ENCODE measurements at regions not wholly inside any gene's neighbourhood (a gene's known extent, or its start where the extent isn't known, plus 50 kb on each side); places are given as distances from the start of the nearest gene placed in this dataset.

DNA sequence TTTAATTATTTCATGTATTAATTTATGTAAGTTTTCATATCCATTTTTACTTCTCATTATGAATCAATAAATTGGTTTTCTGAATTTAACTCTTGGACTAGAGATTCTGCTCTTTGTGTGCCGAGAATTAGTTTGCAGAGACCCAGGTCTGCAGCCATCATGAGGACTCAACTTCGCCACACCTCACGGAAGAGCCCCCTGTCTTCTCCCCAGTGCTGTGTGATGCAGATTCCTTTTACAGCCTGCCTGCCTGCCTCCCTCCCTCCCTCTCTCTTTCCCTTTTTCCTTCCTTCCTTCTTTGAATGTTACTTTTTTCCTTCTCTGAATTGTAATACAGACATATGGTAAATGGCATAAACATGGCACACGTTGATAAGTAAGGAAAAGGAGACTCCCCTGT, 947.7 kb downstream of the TBC1D22A start:
- Mint-ChIP-seq H3K27me3 (peaks cover 14 to 42% of the 10 kb centered on the region in 2 donors), H3K4me1 (no peaks in the 10 kb centered on the region), H3K9me3 (peaks cover 0 to 3% (median 0%) of the 10 kb centered on the region in 5 donors), H3K36me3 (no peaks in the 10 kb centered on the region), H3K27ac (no peak overlapping the region), H3K4me3 (no peak overlapping the region)
- no peak for DNase-seq
- POLR2A ChIA-PET, result no interaction called here
- H3K9me3 ChIP-seq (ENCODE audit: low read length), result no peaks in the 10 kb centered on the region
- no peaks in the 10 kb centered on the region for H3K4me1 ChIP-seq (ENCODE audit: insufficient read depth, low read length)
- CTCF ChIA-PET, result no interaction called here
- H3K36me3 ChIP-seq (ENCODE audit: insufficient read depth, low read length), result no peaks in the 10 kb centered on the region
- H3K4me3 ChIP-seq (ENCODE audit: low read length), result no peak overlapping the region
- H3K27ac ChIP-seq (ENCODE audit: low read depth, low read length), result no peak overlapping the region
- no peaks in the 10 kb centered on the region for H3K27me3 ChIP-seq (ENCODE audit: insufficient read depth, low read length, poor library complexity, severe bottlenecking)

DNA sequence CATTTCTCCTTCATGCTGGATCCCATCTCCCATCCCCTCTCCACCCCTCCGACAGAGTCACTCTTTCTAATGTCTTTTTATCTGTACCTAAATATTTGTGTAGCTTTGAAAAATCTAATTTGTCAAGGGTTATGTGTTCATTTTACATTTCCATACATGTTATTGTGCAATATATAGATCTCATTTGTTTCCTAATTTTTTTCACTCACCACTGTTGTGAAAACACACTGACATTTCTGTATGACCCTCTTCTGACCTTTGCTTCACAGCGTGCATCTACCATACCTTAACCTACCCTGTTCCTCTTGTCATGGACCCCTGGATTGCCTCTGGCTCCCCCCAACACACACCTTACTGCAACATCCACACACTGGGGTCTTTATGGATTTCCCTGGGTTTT, 942.9 kb downstream of the TBC1D22A start:
- Mint-ChIP-seq H3K4me1 (no peaks in the 10 kb centered on the region), H3K27me3 (peaks cover 4 to 30% of the 10 kb centered on the region in 2 donors), H3K9me3 (peaks cover 0 to 3% (median 0%) of the 10 kb centered on the region in 5 donors), H3K4me3 (no peak overlapping the region), H3K27ac (no peak overlapping the region), H3K36me3 (no peaks in the 10 kb centered on the region)
- DNase-seq, result no peak
- Histone ChIP-seq H3K27ac (ENCODE audit: low read depth, low read length) (no peak overlapping the region), H3K27me3 (ENCODE audit: insufficient read depth, low read length, poor library complexity, severe bottlenecking) (no peaks in the 10 kb centered on the region), H3K36me3 (ENCODE audit: insufficient read depth, low read length) (no peaks in the 10 kb centered on the region), H3K4me1 (ENCODE audit: insufficient read depth, low read length) (no peaks in the 10 kb centered on the region), H3K9me3 (ENCODE audit: low read length) (no peaks in the 10 kb centered on the region), H3K4me3 (ENCODE audit: low read length) (no peak overlapping the region)
- CTCF ChIA-PET, result no interaction called here
- POLR2A ChIA-PET, result no interaction called here

DNA sequence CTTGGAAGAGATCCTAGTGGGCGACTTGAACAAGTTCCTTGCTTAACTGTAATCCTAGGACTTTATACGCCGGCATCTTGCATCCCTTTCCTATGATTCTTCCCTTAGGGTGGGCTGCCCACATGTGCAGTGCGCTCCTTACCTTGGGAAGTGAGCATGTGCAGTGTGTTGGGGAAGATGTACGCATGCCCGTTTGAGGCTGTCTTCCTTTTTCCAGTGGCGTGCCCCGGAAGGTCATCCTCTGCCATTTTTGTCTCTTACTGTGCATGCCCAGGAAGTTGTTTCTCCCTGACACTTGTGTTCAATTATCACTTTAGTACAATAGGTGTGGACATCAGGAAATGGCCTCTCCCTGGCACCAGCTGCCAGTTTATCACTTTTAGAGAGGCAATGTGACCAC, 936.5 kb downstream of the TBC1D22A start:
- no peaks in the 10 kb centered on the region for H3K36me3 ChIP-seq (ENCODE audit: insufficient read depth, low read length)
- ChIA-PET POLR2A (no interaction called here), CTCF (no interaction called here)
- H3K4me1 ChIP-seq (ENCODE audit: insufficient read depth, low read length), result no peaks in the 10 kb centered on the region
- H3K27ac ChIP-seq (ENCODE audit: low read depth, low read length), result no peak overlapping the region
- Mint-ChIP-seq H3K4me1 (no peaks in the 10 kb centered on the region), H3K4me3 (no peak overlapping the region), H3K27ac (no peak overlapping the region), H3K9me3 (no peaks in the 10 kb centered on the region), H3K27me3 (no peaks in the 10 kb centered on the region), H3K36me3 (no peaks in the 10 kb centered on the region)
- no peak for DNase-seq
- no peaks in the 10 kb centered on the region for H3K27me3 ChIP-seq (ENCODE audit: insufficient read depth, low read length, poor library complexity, severe bottlenecking)
- no peak overlapping the region for H3K4me3 ChIP-seq (ENCODE audit: low read length)
- no peaks in the 10 kb centered on the region for H3K9me3 ChIP-seq (ENCODE audit: low read length)

DNA sequence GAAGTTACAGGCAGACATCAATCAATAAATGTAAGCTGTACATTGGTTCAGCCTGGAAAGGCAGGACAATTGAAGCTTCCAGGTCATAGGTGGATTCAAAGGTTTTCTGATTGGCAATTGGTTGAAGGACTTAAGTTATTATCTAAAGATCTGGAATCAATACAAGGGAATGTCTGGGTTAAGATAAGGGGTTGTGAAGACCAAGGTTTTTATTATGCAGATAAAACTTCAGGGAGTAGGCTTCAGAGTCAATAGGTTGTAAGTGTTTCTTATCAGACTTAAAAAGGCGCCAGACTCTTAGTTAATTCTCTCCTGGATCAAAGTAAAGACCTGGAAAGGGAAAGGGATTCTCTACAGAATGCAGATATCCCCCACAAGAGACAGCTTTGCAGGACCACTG, 935.4 kb downstream of the TBC1D22A start:
- H3K27ac Mint-ChIP-seq, result no peak overlapping the region
- H3K4me1 Mint-ChIP-seq, result no peaks in the 10 kb centered on the region
- H3K36me3 Mint-ChIP-seq, result no peaks in the 10 kb centered on the region
- ChIA-PET CTCF (no interaction called here), POLR2A (no interaction called here)
- H3K27me3 Mint-ChIP-seq, result peaks cover 0 to 2% of the 10 kb centered on the region in 2 donors
- H3K36me3 ChIP-seq (ENCODE audit: insufficient read depth, low read length), result no peaks in the 10 kb centered on the region
- H3K4me3 Mint-ChIP-seq, result no peak overlapping the region
- H3K9me3 ChIP-seq (ENCODE audit: low read length), result no peaks in the 10 kb centered on the region
- H3K27me3 ChIP-seq (ENCODE audit: insufficient read depth, low read length, poor library complexity, severe bottlenecking), result no peaks in the 10 kb centered on the region
- no peaks in the 10 kb centered on the region for H3K4me1 ChIP-seq (ENCODE audit: insufficient read depth, low read length)
- no peak for DNase-seq
- H3K9me3 Mint-ChIP-seq, result no peaks in the 10 kb centered on the region
- H3K4me3 ChIP-seq (ENCODE audit: low read length), result no peak overlapping the region
- H3K27ac ChIP-seq (ENCODE audit: low read depth, low read length), result no peak overlapping the region

DNA sequence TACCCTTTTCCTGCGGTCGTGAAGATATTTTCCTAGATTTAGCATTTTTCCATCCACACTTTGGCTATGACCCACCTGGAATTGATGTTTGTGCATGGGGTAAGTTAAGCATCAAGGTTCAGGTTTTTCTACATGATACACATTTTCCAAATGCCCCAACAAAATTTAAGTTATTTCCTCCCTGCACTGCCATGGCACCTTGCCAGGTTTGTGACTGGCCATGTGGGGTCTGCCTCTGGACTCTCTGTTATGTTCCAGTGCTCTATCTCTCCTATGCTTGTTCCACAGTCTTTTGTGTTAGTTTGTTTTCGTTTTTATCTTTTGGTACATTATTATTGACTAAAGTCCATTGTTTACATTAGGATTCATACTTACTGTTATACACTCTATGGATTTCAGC, 934.3 kb downstream of the TBC1D22A start:
- no peaks in the 10 kb centered on the region for H3K4me1 ChIP-seq (ENCODE audit: insufficient read depth, low read length)
- DNase-seq, result no peak
- H3K4me3 Mint-ChIP-seq, result no peak overlapping the region
- H3K27ac ChIP-seq (ENCODE audit: low read depth, low read length), result no peak overlapping the region
- CTCF ChIA-PET, result no interaction called here
- POLR2A ChIA-PET, result no interaction called here
- H3K36me3 Mint-ChIP-seq, result no peaks in the 10 kb centered on the region
- no peaks in the 10 kb centered on the region for H3K27me3 ChIP-seq (ENCODE audit: insufficient read depth, low read length, poor library complexity, severe bottlenecking)
- H3K36me3 ChIP-seq (ENCODE audit: insufficient read depth, low read length), result no peaks in the 10 kb centered on the region
- no peaks in the 10 kb centered on the region for H3K9me3 ChIP-seq (ENCODE audit: low read length)
- H3K27ac Mint-ChIP-seq, result no peak overlapping the region
- H3K9me3 Mint-ChIP-seq, result no peaks in the 10 kb centered on the region
- H3K4me3 ChIP-seq (ENCODE audit: low read length), result no peak overlapping the region
- H3K27me3 Mint-ChIP-seq, result peaks cover 0 to 7% of the 10 kb centered on the region in 2 donors
- H3K4me1 Mint-ChIP-seq, result no peaks in the 10 kb centered on the region

DNA sequence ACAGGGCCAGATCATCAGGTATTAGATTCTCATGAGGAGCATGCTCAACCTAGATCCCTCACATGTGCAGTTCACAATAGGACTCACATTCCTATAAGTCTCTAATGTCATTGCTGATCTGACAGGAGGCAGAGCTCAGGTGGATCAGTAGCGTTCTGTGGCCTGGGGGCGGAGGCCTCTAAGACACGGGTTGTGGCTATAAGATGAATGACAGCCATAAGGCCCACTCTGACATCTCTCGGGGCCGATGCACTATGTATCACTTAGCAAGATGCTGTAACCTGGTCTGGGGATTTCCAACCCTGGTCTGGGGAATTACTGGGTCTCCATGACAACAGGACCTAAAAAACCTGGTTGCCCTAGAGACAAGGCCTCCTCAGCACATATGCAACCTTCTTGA, 932.7 kb downstream of the TBC1D22A start:
- Histone ChIP-seq H3K4me3 (ENCODE audit: low read length) (no peak overlapping the region), H3K4me1 (ENCODE audit: insufficient read depth, low read length) (no peaks in the 10 kb centered on the region), H3K27ac (ENCODE audit: low read depth, low read length) (no peak overlapping the region), H3K27me3 (ENCODE audit: insufficient read depth, low read length, poor library complexity, severe bottlenecking) (no peaks in the 10 kb centered on the region), H3K36me3 (ENCODE audit: insufficient read depth, low read length) (no peaks in the 10 kb centered on the region), H3K9me3 (ENCODE audit: low read length) (no peaks in the 10 kb centered on the region)
- Mint-ChIP-seq H3K4me1 (no peaks in the 10 kb centered on the region), H3K9me3 (no peaks in the 10 kb centered on the region), H3K27me3 (peaks cover 0 to 10% of the 10 kb centered on the region in 2 donors), H3K27ac (no peak overlapping the region), H3K36me3 (no peaks in the 10 kb centered on the region), H3K4me3 (no peak overlapping the region)
- POLR2A ChIA-PET, result no interaction called here
- DNase-seq, result no peak
- CTCF ChIA-PET, result no interaction called here

DNA sequence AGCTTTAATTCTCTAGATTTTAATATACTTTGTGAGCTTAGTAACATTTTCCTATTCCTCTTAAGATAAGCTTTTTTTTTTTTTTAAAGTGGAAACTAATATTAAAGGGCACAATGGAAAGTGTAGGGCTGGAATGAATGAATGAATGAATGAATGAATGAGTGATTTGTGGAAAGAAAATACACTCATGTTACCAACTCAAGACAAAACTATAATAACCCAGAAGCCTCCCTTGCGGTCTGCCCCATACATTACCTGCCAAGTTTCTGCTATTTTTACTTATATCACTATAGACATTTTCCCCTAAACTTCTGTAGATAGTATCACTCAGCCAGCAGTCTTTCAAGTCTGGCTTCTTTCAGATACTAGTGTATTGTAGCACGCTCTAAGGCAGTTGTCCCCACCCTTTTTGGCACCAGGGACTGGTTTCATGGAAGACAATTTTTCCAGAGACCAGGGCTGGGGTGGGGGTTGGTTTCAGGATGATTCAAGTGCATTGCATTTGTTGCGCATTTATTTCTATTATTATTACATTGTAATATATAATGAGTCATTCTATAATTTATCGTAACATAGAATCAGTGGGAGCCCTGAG, 932.2 kb downstream of the TBC1D22A start:
- Histone ChIP-seq H3K36me3 (ENCODE audit: insufficient read depth, low read length) (no peaks in the 10 kb centered on the region), H3K27me3 (ENCODE audit: insufficient read depth, low read length, poor library complexity, severe bottlenecking) (no peaks in the 10 kb centered on the region), H3K4me1 (ENCODE audit: insufficient read depth, low read length) (no peaks in the 10 kb centered on the region), H3K9me3 (ENCODE audit: low read length) (no peaks in the 10 kb centered on the region), H3K4me3 (ENCODE audit: low read length) (no peak overlapping the region), H3K27ac (ENCODE audit: low read depth, low read length) (no peak overlapping the region)
- Mint-ChIP-seq H3K36me3 (no peaks in the 10 kb centered on the region), H3K27me3 (peaks cover 0 to 10% of the 10 kb centered on the region in 2 donors), H3K27ac (no peak overlapping the region), H3K4me3 (no peak overlapping the region), H3K9me3 (no peaks in the 10 kb centered on the region), H3K4me1 (no peaks in the 10 kb centered on the region)
- ChIA-PET CTCF (no interaction called here), POLR2A (no interaction called here)
- no peak for DNase-seq

DNA sequence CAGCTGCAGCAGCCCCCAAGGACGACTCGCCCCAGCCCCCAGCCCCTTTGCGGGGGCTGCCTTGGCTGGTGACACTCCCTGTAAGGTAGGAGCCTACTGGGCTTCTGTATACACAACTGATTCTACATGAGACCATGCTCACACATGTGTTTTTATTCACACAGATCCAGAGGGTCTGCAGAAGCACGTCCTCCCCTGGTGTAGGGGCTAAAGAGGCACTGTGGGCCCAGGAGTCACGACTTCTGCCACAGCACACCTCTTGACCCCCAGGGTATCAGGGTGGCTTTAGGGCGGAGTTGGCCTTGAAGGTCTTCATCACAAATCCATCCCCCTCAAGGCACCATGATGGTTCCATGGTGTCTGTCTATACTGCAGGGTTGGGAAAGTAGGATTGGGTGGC, 931.2 kb downstream of the TBC1D22A start:
- Mint-ChIP-seq H3K36me3 (no peaks in the 10 kb centered on the region), H3K4me1 (no peaks in the 10 kb centered on the region), H3K9me3 (no peaks in the 10 kb centered on the region), H3K27ac (no peak overlapping the region), H3K4me3 (no peak overlapping the region), H3K27me3 (peaks cover 0 to 10% of the 10 kb centered on the region in 2 donors)
- Histone ChIP-seq H3K27ac (ENCODE audit: low read depth, low read length) (no peak overlapping the region), H3K9me3 (ENCODE audit: low read length) (no peaks in the 10 kb centered on the region), H3K4me3 (ENCODE audit: low read length) (no peak overlapping the region), H3K27me3 (ENCODE audit: insufficient read depth, low read length, poor library complexity, severe bottlenecking) (no peaks in the 10 kb centered on the region), H3K36me3 (ENCODE audit: insufficient read depth, low read length) (no peaks in the 10 kb centered on the region), H3K4me1 (ENCODE audit: insufficient read depth, low read length) (no peaks in the 10 kb centered on the region)
- ChIA-PET CTCF (no interaction called here), POLR2A (no interaction called here)
- DNase-seq, result no peak

DNA sequence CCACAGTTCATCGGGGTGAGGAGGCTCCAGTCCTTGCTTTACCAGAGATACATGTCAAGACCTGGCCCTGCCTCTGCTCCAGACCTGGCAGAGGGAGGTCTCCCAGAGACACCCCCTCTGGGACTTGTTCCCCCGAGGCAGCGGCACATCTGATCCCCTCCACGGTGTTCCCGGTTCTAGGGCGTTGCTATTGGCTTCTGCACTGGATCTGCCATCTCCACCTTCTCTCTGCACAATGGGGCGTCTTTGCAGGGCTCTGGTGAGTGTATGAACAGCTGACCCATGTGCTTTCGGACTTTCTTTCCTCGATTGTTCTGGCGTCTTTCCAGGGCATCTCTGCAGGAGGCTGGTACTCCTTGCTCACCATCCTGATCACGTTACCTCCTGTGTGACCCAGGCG, 930.4 kb downstream of the TBC1D22A start:
- CTCF ChIA-PET, result no interaction called here
- POLR2A ChIA-PET, result no interaction called here

More for the DNA sequence above, 930.4 kb downstream of the TBC1D22A start:
- H3K4me1 Mint-ChIP-seq, result no peaks in the 10 kb centered on the region
- peaks cover 0 to 10% of the 10 kb centered on the region in 2 donors for H3K27me3 Mint-ChIP-seq
- H3K4me3 ChIP-seq (ENCODE audit: low read length), result no peak overlapping the region
- no peaks in the 10 kb centered on the region for H3K9me3 Mint-ChIP-seq
- H3K27me3 ChIP-seq (ENCODE audit: insufficient read depth, low read length, poor library complexity, severe bottlenecking), result no peaks in the 10 kb centered on the region
- DNase-seq, result no peak
- no peaks in the 10 kb centered on the region for H3K36me3 Mint-ChIP-seq
- H3K4me3 Mint-ChIP-seq, result no peak overlapping the region
- H3K9me3 ChIP-seq (ENCODE audit: low read length), result no peaks in the 10 kb centered on the region
- no peaks in the 10 kb centered on the region for H3K4me1 ChIP-seq (ENCODE audit: insufficient read depth, low read length)
- peak overlapping the region in 1 of 8 donors; percentile 43 for H3K27ac Mint-ChIP-seq
- H3K27ac ChIP-seq (ENCODE audit: low read depth, low read length), result no peak overlapping the region
- no peaks in the 10 kb centered on the region for H3K36me3 ChIP-seq (ENCODE audit: insufficient read depth, low read length)

All from CD8-positive, alpha-beta memory T cell (primary cell).